OCI-LY7 (cell line): ENCODE measurements at regions not wholly inside any gene's neighbourhood (a gene's known extent, or its start where the extent isn't known, plus 50 kb on each side); places are given as distances from the start of the nearest gene placed in this dataset.

Source experiments
- BruUV-seq: library from RNA; stranded (reverse); fragments of 400-500 nt; replicated peaks from 2 replicates; lab custom pipeline; 2021; lab: Mats Ljungman, UMichigan
- CTCF ChIA-PET: fragments of 300-600 bp; sonication (Branson Sonifier 250); formaldehyde crosslinking; loops from one replicate; lab custom pipeline; 2022; ENCODE audit warnings: antibody characterized with exemption; ENCODE audit not compliant: unreplicated experiment; lab: Charles Lee
- POLR2A ChIA-PET: fragments of 300-600 bp; sonication (Branson Sonifier 250); formaldehyde crosslinking; loops from one replicate; lab custom pipeline; 2022; ENCODE audit warnings: antibody characterized with exemption; lab: Charles Lee
- DNase-seq: peaks from one replicate; pipeline ENCODE4 v3.0.0-alpha.2; 2015; ENCODE audit warnings: low spot score
- H2AFZ ChIP-seq: fragments of 200-600 bp; sonication (generic), shearing (Covaris generic); 2 replicates; pipeline ENCODE4 v1.6.1; 2014; ENCODE audit warnings: mild to moderate bottlenecking, antibody characterized with exemption, low read length, moderate library complexity
- H3K27ac ChIP-seq: fragments of 200-600 bp; sonication (generic); 2 replicates; pipeline ENCODE4 v1.5.1; 2014; ENCODE audit warnings: mixed run types, low read depth, mild to moderate bottlenecking, moderate library complexity, low read length, inconsistent platforms; ENCODE audit not compliant: poor library complexity, severe bottlenecking
- H3K36me3 ChIP-seq: fragments of 200-600 bp; sonication (generic); 2 replicates; pipeline ENCODE4 v1.6.1; 2014; ENCODE audit warnings: mild to moderate bottlenecking, antibody characterized with exemption, low read length, moderate library complexity, mixed read lengths; ENCODE audit not compliant: insufficient read depth
- H3K4me1 ChIP-seq: fragments of 200-600 bp; sonication (generic); 2 replicates; pipeline ENCODE4 v1.5.1; 2014; ENCODE audit warnings: mild to moderate bottlenecking, low read length; ENCODE audit not compliant: insufficient read depth, poor library complexity, severe bottlenecking
- H3K4me2 ChIP-seq: fragments of 200-600 bp; sonication (generic); 2 replicates; pipeline ENCODE4 v1.6.1; 2014; ENCODE audit warnings: mild to moderate bottlenecking, low read length
- H3K4me3 ChIP-seq: fragments of 200-600 bp; sonication (generic); 2 replicates; pipeline ENCODE4 v1.5.1; 2014; ENCODE audit warnings: mild to moderate bottlenecking, low read depth, low read length; ENCODE audit not compliant: poor library complexity, severe bottlenecking
- H3K79me2 ChIP-seq: fragments of 200-600 bp; sonication (generic); 2 replicates; pipeline ENCODE4 v1.6.1; 2016; ENCODE audit warnings: low read depth, mild to moderate bottlenecking, low read length, moderate library complexity, mixed read lengths; ENCODE audit not compliant: insufficient read depth
- H3K9me2 ChIP-seq: fragments of 200-600 bp; sonication (generic); 2 replicates; pipeline ENCODE4 v1.6.1; 2016; ENCODE audit warnings: mild to moderate bottlenecking, low read length, mixed read lengths; ENCODE audit not compliant: insufficient read depth
- H3K9me3 ChIP-seq: fragments of 200-600 bp; sonication (generic); 2 replicates; pipeline ENCODE4 v1.6.1; 2014; ENCODE audit warnings: mild to moderate bottlenecking, mixed run types, low read length, mixed read lengths
- H4K20me1 ChIP-seq: fragments of 200-600 bp; sonication (generic); 2 replicates; pipeline ENCODE4 v1.6.1; 2014; ENCODE audit warnings: mild to moderate bottlenecking, antibody characterized with exemption, low read length, moderate library complexity, mixed read lengths; ENCODE audit not compliant: insufficient read depth
- CTCF ChIP-seq: fragments of 200-600 bp; sonication (generic); conservative IDR thresholded peaks from 2 replicates; pipeline ENCODE4 v1.5.1; 2014; ENCODE audit warnings: mild to moderate bottlenecking, antibody characterized with exemption, low read length, moderate library complexity, mixed read lengths
- EZH2phosphoT487 ChIP-seq: fragments of 200-600 bp; sonication (generic); IDR thresholded peaks from 2 replicates; pipeline ENCODE4 v1.6.1; 2018; ENCODE audit warnings: low read depth, borderline replicate concordance, mild to moderate bottlenecking, mixed run types, antibody characterized with exemption, low read length, moderate library complexity, mixed read lengths
- intact Hi-C: fragments of 100-400 bp; cut with micrococcal nuclease; formaldehyde crosslinking; loops from one replicate; pipeline ENCODE4 v1.10.0; 2022; ENCODE audit not compliant: unreplicated experiment

GRCh38 chr1:29469457-29469856, 233.1 kb downstream of the PTPRU start:
- CTCF ChIA-PET = no interaction called here
- Histone ChIP-seq H3K79me2 (no peaks in the 10 kb centered on the region), H3K27ac (no peak overlapping the region), H2AFZ (no peak overlapping the region), H3K36me3 (no peaks in the 10 kb centered on the region), H3K9me3 (no peaks in the 10 kb centered on the region), H4K20me1 (no peaks in the 10 kb centered on the region), H3K4me1 (no peaks in the 10 kb centered on the region), H3K4me3 (no peak overlapping the region), H3K9me2 (no peaks in the 10 kb centered on the region), H3K4me2 (no peak overlapping the region)
- DNase-seq = no peak
- BruUV-seq = no TSS peak
- intact Hi-C loops = no loop called here
- POLR2A ChIA-PET = no interaction called here
- no peak for TF ChIP-seq EZH2phosphoT487
- TF ChIP-seq CTCF = no peak

- H4K20me1 ChIP-seq = no peaks in the 10 kb centered on the region
- BruUV-seq = no TSS peak
- ChIA-PET POLR2A (no interaction called here), CTCF (no interaction called here)
- H3K4me1 ChIP-seq = no peaks in the 10 kb centered on the region
- H3K79me2 ChIP-seq = no peaks in the 10 kb centered on the region
- TF ChIP-seq EZH2phosphoT487 (no peak), CTCF (no peak)
- intact Hi-C loops = no loop called here
- no peak overlapping the region for H3K27ac ChIP-seq
- H3K9me3 ChIP-seq = no peaks in the 10 kb centered on the region
- no peak overlapping the region for H3K4me3 ChIP-seq
- no peaks in the 10 kb centered on the region for H3K9me2 ChIP-seq
- no peak for DNase-seq
- no peak overlapping the region for H2AFZ ChIP-seq
- no peak overlapping the region for H3K4me2 ChIP-seq
- no peaks in the 10 kb centered on the region for H3K36me3 ChIP-seq
Observed at GRCh38 chr1:29467989-29468900, 231.9 kb downstream of the PTPRU start.

- no peak overlapping the region for H3K4me3 ChIP-seq
Observed at GRCh38 chr1:29466258-29466657, 229.9 kb downstream of the PTPRU start.

More at GRCh38 chr1:29466258-29466657, 229.9 kb downstream of the PTPRU start:
- Histone ChIP-seq H3K4me2 (no peak overlapping the region), H2AFZ (no peak overlapping the region), H4K20me1 (no peaks in the 10 kb centered on the region), H3K36me3 (no peaks in the 10 kb centered on the region), H3K9me3 (no peaks in the 10 kb centered on the region), H3K79me2 (no peaks in the 10 kb centered on the region), H3K27ac (no peak overlapping the region), H3K4me1 (no peaks in the 10 kb centered on the region), H3K9me2 (no peaks in the 10 kb centered on the region)
- TF ChIP-seq CTCF = no peak
- TF ChIP-seq EZH2phosphoT487 = no peak
- no peak for DNase-seq
- intact Hi-C loops = no loop called here
- no TSS peak for BruUV-seq
- ChIA-PET CTCF (no interaction called here), POLR2A (no interaction called here)
